ENCODE measurements at regions not wholly inside any gene's neighbourhood (a gene's known extent, or its start where the extent isn't known, plus 50 kb on each side); places are given as distances from the start of the nearest gene placed in this dataset.

GRCh38 chr11:69966583-69966835, 111.6 kb upstream of the ANO1 start:
- TF ChIP-seq HDGF (IDR thresholded peaks at IDR 0.05; ENCODE audit: borderline replicate concordance) = no peak
- TF ChIP-seq ZNF384 (IDR thresholded peaks at IDR 0.05) = no peak
- no peak for TF ChIP-seq BHLHE40 (IDR thresholded peaks at IDR 0.05; ENCODE audit: borderline replicate concordance)
- no peak for TF ChIP-seq SP1 (IDR thresholded peaks at IDR 0.05)
- no peak for TF ChIP-seq SUZ12 (IDR thresholded peaks at IDR 0.05)
- TF ChIP-seq CTBP1 (IDR thresholded peaks at IDR 0.05; ENCODE audit: borderline replicate concordance) = no peak
- TF ChIP-seq FOXA1 (IDR thresholded peaks at IDR 0.05) = no peak
- TF ChIP-seq LEF1 (IDR thresholded peaks at IDR 0.05; ENCODE audit: borderline replicate concordance) = no peak
- TF ChIP-seq FOXK2 (IDR thresholded peaks at IDR 0.05) = no peak
- no peak for TF ChIP-seq TARDBP (IDR thresholded peaks at IDR 0.05)
- no peak for TF ChIP-seq L3MBTL2 (conservative IDR thresholded peaks at IDR 0.05)
- no peak for TF ChIP-seq FOXM1 (IDR thresholded peaks at IDR 0.05; ENCODE audit: borderline replicate concordance)
- TF ChIP-seq NFRKB (IDR thresholded peaks at IDR 0.05) = no peak
